ENCODE measurements at regions not wholly inside any gene's neighbourhood (a gene's known extent, or its start where the extent isn't known, plus 50 kb on each side); places are given as distances from the start of the nearest gene placed in this dataset.

DNA sequence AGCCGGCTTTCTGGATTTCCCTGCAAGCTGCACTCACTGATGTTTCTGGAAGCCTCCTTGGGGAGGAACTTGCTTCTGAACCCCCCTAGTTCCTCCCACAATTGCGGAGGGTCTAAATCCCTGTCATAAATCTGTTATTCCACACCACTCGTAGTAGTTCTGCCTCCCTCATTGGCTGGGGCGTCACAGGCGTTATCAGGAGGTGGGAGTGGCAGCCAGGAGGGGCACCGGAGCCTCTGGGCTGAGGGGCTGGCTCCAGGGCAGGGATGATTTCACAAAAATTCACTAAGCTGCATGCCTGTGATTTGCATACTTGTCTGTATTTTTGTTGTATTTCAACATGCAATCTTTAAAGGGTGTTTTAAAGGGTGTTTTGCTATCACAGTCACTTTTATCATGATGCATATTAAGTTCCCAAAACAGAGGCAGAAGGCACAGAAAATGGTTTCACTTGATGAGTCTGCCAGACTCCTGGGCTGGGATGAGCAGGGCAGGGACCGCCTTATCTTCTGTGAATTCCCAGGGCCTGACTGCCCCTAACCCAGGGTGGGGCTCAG, 176.2 kb upstream of the FOXF1 start:
- H3K9me3 ChIP-seq (replicated peaks): no peaks in the 10 kb centered on the region
- H3K36me3 ChIP-seq: no peaks in the 10 kb centered on the region
- DNase-seq: peak in 1 of 2 experiments; percentile 25
- H3K4me1 ChIP-seq: no peaks in the 10 kb centered on the region
- H3K4me3 ChIP-seq: no peak overlapping the region
- no peak overlapping the region for H3K27ac ChIP-seq
- no peaks in the 10 kb centered on the region for H3K27me3 ChIP-seq

DNA sequence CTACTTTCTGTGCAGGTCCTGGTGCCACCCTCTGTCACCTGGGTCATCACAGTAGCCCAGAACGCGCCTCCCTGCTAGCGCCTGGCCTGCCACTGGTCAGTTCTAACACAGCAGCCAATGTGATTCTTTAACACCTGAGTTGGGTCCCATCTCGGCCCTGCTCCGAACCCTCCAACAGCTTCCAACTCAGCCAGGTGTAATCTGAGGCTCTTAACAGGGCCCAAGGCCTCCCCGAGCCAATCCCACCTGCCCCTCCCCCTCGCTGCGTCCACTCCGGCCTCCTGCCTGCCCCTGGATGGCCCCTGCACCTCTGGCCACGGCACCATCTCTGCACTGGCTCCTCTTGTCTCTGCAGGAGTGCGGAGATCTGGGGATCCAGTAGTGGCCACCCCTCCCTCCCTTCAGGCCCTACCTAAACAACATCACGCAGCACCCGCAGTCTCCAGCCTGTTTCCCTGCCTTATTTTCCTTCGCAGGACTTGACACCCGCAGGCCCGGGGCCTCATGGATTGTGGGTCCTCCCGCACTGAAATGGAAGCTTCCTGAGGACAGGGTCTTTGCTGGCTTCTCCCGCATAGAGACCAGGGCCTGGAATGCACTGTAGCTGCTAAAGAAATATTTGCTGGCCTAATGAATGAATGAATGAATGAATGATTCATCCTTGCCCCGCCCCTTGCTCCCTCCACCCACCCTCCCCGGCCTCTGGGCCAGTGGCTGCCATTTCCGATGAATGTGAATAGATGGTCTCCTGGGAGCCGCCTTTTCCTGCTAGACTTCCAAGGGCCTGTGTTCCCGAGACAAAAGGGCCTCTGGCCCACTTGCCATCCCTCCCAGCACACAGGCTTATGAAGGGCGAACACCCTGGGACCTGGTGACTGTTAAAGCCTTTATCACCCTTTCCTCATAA, 174.8 kb upstream of the FOXF1 start:
- no peak overlapping the region for H3K4me3 ChIP-seq

GRCh38 chr16:86337138-86337537, 173.2 kb upstream of the FOXF1 start:
- Histone ChIP-seq H3K4me3 (no peak overlapping the region), H3K36me3 (no peaks in the 10 kb centered on the region), H3K4me1 (peaks cover 6% of the 10 kb centered on the region), H3K27ac (no peak overlapping the region), H3K9me3 (replicated peaks) (no peaks in the 10 kb centered on the region), H3K27me3 (no peaks in the 10 kb centered on the region)
- no peak for DNase-seq

More for the DNA sequence above, 174.8 kb upstream of the FOXF1 start:
- Histone ChIP-seq H3K9me3 (replicated peaks) (no peaks in the 10 kb centered on the region), H3K27ac (no peak overlapping the region), H3K4me1 (no peaks in the 10 kb centered on the region), H3K27me3 (no peaks in the 10 kb centered on the region), H3K36me3 (no peaks in the 10 kb centered on the region)
- DNase-seq: no peak

- Histone ChIP-seq H3K27ac (no peak overlapping the region), H3K4me1 (peaks cover 7% of the 10 kb centered on the region), H3K4me3 (no peak overlapping the region), H3K36me3 (no peaks in the 10 kb centered on the region), H3K27me3 (no peaks in the 10 kb centered on the region), H3K9me3 (replicated peaks) (no peaks in the 10 kb centered on the region)
- DNase-seq: no peak
These were observed 172.5 kb upstream of the FOXF1 start for GRCh38 chr16:86337581-86338402.

- H3K9me3 ChIP-seq (replicated peaks): no peaks in the 10 kb centered on the region
- no peaks in the 10 kb centered on the region for H3K27me3 ChIP-seq
- peaks cover 11% of the 10 kb centered on the region for H3K4me1 ChIP-seq
- no peaks in the 10 kb centered on the region for H3K36me3 ChIP-seq
- no peak overlapping the region for H3K27ac ChIP-seq
- no peak overlapping the region for H3K4me3 ChIP-seq
- no peak for DNase-seq
These were observed 171.8 kb upstream of the FOXF1 start for GRCh38 chr16:86338403-86339115.

DNA sequence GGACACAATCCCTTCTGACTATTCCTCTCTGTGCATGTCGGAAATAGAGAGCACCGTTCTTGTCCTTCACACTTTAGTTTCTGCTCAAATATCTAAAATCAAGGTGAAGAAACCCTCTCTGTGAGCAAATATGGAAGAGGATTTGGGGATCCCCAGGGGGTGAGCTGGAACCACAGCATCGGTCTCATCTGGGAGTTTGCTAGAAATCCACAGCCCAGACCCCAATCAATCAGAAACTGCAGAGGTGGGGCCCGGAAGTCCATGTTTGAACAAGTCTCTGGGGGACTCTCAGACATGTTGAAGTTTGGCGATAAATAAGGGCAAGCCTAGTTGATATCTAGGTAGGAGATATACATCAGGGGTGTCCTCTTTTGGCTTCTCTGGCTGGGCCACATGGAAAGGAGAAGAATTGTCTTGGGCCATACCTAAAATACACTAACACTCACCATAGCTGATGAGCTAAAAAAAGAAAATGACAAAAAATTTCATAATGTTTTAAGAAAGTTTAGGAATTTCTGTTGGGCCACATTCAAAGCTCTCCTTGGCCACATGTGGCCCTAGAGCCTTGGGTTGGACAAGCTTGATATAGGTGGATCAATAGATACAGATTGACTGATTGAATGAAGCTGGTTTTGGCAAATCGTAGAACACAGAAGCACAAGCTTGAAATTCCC, 168.0 kb upstream of the FOXF1 start:
- no peak overlapping the region for H3K27ac ChIP-seq

GRCh38 chr16:86343027-86343795, 167.1 kb upstream of the FOXF1 start:
- H3K36me3 ChIP-seq: no peaks in the 10 kb centered on the region
- peaks cover 22% of the 10 kb centered on the region for H3K4me1 ChIP-seq
- H3K4me3 ChIP-seq: peak overlapping the region; percentile 43
- H3K27ac ChIP-seq: peak overlapping the region; percentile 60; the same call in 1 of the 2 replicates
- H3K27me3 ChIP-seq: no peaks in the 10 kb centered on the region
- H3K9me3 ChIP-seq (replicated peaks): no peaks in the 10 kb centered on the region
- peak; percentile 31 to 42 for DNase-seq

More for the DNA sequence above, 168.0 kb upstream of the FOXF1 start:
- H3K4me1 ChIP-seq: peaks cover 22% of the 10 kb centered on the region
- H3K4me3 ChIP-seq: no peak overlapping the region
- no peaks in the 10 kb centered on the region for H3K36me3 ChIP-seq
- H3K27me3 ChIP-seq: no peaks in the 10 kb centered on the region
- DNase-seq: no peak
- H3K9me3 ChIP-seq (replicated peaks): no peaks in the 10 kb centered on the region

- Histone ChIP-seq H3K4me1 (peaks cover 22% of the 10 kb centered on the region), H3K4me3 (peak overlapping the region; percentile 43), H3K27ac (peak overlapping the region; percentile 60; the same call in 1 of the 2 replicates), H3K36me3 (no peaks in the 10 kb centered on the region), H3K27me3 (no peaks in the 10 kb centered on the region), H3K9me3 (replicated peaks) (no peaks in the 10 kb centered on the region)
- DNase-seq: peak; percentile 27 to 50
These were observed 166.3 kb upstream of the FOXF1 start for GRCh38 chr16:86343796-86344585.

DNA sequence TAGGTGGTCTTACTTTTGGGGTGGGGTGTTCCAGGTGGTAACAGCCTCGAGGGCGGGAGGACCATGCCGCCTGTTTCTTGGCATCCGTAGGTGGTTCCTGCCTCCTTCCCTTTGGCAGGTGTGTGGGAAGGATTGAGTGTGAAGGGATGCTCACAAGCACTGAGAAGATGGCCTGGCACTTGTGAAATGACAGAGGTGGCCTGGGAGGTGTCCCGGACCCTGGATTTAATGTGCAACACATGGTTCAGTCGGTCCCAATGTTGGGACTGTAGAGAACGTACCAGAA, 165.8 kb upstream of the FOXF1 start:
- Histone ChIP-seq H3K27ac (no peak overlapping the region), H3K4me1 (peaks cover 22% of the 10 kb centered on the region), H3K27me3 (no peaks in the 10 kb centered on the region), H3K36me3 (no peaks in the 10 kb centered on the region), H3K4me3 (no peak overlapping the region), H3K9me3 (replicated peaks) (no peaks in the 10 kb centered on the region)
- no peak for DNase-seq

DNA sequence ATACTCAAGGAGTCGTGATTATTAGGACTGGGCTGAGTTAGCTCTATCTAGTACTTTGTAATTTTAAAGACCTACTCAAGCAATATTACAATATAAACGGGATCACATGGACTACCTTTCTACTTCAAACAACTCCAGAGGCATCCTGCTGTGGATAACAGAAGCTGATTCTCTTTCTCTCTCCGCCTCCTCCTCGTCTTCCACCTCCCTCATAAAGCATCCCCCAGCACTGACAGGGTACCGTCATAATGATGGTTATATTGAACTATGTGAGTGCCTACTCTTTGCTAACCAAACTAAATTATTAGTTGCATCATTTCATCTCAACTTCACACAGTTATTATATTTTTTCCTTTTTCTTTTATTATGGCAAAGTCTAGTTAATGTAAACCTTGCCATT, 165.4 kb upstream of the FOXF1 start:
- H3K9me3 ChIP-seq (replicated peaks): no peaks in the 10 kb centered on the region
- no peak for DNase-seq
- no peak overlapping the region for H3K4me3 ChIP-seq
- no peaks in the 10 kb centered on the region for H3K36me3 ChIP-seq
- no peaks in the 10 kb centered on the region for H3K27me3 ChIP-seq
- H3K4me1 ChIP-seq: peaks cover 22% of the 10 kb centered on the region
- H3K27ac ChIP-seq: no peak overlapping the region

DNA sequence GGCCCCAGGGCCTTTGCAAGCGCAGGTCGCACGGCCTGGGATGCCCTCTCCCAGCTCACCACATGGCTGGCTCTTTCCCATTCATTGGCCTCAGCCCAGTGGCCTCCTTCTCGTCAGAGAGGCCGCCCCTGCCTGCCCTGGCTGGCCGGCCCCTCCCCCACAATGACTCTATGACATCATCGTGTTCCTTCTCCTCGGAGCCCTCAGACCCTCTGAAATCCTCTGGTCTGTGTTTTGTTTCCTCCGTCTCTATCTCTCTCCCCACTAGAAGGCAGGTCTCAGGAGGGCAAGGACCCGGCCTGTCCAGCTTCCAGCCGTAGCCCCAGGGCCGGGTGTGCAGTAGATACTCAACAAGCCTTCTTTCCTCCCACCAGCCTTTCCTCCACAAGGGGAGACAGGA, 164.8 kb upstream of the FOXF1 start:
- Histone ChIP-seq H3K9me3 (replicated peaks) (no peaks in the 10 kb centered on the region), H3K36me3 (no peaks in the 10 kb centered on the region), H3K27ac (no peak overlapping the region), H3K27me3 (no peaks in the 10 kb centered on the region), H3K4me3 (no peak overlapping the region), H3K4me1 (peaks cover 22% of the 10 kb centered on the region)
- no peak for DNase-seq

DNA sequence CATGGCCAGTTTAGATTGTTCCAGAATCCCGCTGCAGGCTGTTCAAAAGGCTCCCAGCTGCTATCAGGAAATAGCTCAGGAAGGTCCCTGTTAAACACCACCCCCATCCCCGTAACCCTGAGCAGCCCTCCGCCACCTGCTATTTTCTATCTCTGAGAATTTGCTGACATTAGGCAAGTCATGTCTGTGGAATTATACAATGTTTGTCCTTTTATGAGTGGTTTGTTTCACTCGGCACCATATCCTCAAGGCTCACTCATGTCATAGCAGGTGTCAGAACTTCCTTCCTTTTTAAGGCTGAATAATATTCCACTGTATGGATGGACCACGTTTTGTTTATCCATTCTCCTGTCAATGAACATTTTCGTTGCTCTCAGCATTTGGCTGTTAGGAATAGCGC, 164.3 kb upstream of the FOXF1 start:
- Histone ChIP-seq H3K4me1 (peaks cover 19% of the 10 kb centered on the region), H3K36me3 (no peaks in the 10 kb centered on the region), H3K27me3 (no peaks in the 10 kb centered on the region), H3K9me3 (replicated peaks) (no peaks in the 10 kb centered on the region), H3K4me3 (no peak overlapping the region), H3K27ac (no peak overlapping the region)
- peak; percentile 45 to 55 for DNase-seq

DNA sequence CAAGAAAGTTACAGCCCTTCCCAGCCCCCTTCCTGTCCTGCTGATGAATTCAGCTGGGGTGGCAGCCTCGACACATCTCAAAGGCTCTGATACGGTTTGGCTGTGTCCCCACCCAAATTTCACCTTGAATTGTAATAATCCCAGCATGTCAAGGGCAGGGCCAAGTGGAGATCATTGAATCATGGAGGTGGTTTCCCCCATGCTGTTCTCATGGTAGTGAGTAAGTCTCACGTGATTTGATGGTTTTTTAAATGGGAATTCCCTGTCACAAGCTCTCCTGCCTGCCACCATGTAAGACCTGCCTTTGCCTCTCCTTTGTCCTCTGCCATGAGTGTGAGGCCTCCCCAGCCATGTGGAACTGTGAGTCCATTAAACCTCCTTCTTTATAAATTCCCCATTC, 163.2 kb upstream of the FOXF1 start:
- DNase-seq: no peak
- Histone ChIP-seq H3K4me1 (peaks cover 16% of the 10 kb centered on the region; the same call in 1 of the 2 replicates), H3K36me3 (no peaks in the 10 kb centered on the region), H3K4me3 (no peak overlapping the region), H3K27ac (no peak overlapping the region), H3K27me3 (no peaks in the 10 kb centered on the region), H3K9me3 (replicated peaks) (no peaks in the 10 kb centered on the region)

Measured in SJCRH30 (cell line).